ENCODE measurements at regions not wholly inside any gene's neighbourhood (a gene's known extent, or its start where the extent isn't known, plus 50 kb on each side); places are given as distances from the start of the nearest gene placed in this dataset.

DNA sequence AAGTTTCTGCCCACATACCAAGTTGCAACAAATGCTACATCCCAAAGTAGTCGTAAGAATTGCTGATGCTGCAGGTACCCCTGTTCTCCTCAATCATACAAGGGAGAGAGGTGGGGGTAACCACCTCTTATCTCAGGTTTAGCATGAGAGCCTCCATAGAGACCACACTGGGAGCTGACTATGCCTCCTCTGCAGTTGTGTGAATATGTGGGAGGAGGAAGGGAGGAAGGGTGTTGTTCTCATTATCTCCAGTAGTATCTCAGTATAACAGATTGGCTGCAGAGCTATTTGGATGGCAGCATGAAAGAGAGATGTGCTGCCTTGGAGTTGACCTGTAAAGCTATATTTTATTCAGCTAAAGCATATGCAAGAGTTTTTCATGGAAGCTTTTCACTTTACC, 690.7 kb downstream of the KCNJ3 start:
- no peak for DNase-seq

DNA sequence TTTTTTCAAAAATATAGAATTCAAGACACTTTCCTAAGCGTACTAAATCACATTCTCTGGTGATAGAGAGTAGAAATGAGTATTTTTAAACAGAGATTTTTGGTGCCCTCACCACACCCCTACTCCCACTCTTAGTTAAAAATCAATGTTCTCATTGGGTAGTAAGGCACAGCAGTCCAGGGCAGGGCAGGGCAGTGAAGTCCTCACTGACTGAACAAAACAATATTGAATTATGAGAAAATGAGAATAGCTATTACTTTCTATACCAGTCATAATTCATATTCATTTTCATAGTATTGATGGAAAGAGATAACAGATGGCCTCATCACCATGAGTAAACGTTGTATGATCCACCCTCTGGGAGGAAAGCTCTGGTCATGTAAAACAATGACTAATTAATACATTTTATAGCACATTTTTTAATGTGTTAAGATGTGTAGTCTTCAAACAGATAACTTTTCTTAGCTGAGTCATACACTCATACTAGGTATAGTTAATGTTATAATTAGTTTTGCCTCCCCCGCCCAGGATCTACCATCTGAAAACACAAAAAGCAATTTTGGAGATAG, 686.1 kb downstream of the KCNJ3 start:
- DNase-seq = no peak

DNA sequence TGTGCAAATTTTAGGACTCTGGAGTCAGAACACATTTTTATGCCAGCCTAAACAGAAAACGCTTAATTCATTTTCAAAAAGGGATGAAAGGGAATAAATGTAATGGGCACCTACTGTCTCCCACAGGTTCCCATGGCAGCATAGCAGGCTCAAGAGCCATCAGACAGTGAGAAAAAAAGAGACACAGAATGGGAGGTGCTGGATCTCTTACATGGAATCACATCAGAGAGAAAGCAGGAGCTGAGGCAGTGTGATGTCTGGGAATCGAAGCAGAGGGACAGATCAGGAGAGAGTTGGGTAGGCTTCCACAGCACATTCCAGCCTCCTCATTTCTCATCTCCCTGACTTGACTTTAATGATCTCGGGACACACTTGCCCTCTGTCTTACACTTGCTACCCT, 684.3 kb downstream of the KCNJ3 start:
- DNase-seq = no peak

DNA sequence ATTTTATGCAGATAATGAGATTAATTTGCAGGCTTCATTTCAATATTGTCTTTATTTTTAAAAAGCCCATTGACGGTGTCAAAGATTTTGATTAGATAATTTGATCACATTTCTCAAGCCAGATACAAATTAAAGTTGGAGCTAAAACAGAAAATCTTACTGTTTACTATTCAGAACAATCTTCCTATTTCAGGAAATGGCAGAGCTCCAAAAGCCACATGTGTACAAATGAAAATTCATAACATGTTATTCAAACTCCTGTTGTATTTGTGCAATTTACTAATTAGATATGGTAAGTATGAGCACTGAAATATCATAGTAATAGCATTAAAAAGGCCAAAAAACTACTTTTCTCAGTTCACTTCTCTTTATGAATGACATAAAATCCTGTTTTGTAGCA, 682.9 kb downstream of the KCNJ3 start:
- no peak for DNase-seq

DNA sequence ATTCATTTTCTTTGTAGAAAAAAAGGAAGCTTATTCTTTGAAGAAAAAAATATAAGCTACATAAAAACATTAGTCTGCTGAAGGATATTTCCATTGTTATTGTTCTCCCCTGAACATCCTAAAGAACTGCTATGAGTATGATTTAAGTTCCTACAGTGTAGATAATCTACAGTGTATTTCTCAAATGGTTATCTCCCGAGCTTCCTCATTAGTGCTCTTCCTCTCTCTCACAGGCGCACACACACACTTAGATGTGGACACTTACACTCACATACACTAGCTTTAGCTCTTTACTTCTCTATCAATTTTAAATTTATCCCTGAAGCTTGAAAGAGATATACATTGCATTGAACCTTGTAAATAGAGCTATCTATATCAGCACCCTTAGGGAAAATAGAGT, 681.0 kb downstream of the KCNJ3 start:
- DNase-seq = no peak

DNA sequence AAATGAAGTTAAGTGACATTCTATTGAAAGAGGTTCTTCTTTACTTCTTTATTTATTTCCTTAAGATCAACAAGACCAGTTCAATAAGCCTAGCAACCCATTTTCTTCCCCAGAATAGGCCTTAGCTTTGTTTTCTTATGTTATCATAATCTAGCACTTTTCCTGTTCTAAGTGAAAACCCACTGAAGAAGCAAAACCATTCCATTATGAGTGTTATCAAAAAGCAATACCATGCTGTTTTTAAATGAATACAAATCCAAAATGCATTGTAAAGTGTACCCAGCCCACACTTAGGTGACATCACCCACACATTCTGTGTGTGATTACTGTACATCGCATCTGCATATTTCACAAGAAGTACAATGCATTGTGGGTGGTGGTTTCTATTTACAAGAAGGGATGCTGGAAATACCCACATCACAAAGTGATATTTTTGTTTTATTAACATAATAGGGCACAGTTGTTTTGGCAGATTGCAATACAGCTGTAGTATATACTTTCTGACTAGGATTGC, 679.5 kb downstream of the KCNJ3 start:
- no peak for DNase-seq

DNA sequence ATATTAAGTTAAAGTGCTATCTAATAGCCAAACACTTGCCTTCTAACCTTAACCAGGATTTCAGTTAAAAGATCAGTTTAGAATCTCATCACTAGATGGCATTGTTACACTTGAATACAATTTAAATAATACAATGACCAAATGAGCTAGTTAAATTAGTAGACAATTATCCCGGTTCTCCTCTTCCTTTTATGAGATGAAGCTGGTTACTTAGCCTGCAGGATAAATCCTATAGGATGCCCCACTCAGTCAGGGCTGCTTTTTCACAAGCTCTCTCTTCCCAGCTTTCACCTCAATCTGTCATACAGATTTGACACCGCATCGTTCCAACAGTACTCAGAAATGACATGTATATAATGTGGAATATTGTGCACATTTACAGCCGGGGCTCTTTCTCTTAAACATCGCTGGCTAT, 678.8 kb downstream of the KCNJ3 start:
- peak; percentile 2 for DNase-seq

DNA sequence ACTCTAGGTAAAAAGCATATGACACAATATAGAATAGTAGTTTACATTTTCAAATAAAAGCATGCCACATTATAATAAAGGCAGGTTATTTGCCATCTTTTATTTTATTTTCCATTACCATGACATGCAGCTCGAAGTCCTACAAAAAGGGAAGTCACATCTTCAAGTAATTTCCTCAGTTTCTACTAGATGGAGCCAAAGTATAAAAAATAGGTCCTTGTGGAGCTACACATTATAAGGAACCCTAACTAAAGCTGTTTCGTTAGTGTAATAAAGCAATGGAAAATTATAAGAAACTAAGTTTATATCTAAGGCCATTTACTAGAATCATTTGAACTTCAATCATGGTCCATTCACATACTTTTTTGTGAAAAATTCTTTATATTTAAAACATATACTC, 674.5 kb downstream of the KCNJ3 start:
- DNase-seq = peak; percentile 1

DNA sequence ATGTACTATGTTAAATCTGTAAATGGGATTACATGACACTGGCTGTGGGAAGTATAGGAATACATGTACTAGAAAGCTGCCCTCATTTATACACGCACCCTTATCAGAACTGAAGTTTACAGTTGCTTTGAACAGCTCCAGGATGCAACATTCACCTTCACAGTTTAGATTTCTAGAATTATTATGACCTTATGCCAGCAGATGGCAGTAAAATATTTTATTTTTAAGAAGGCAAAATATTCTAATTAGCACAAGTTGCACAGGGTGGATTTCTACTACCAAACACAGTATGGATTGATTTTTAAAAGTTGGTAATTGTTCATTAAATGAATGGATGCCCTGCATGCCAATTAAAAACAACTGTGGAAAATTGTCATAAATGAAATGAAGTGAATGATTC, 670.4 kb downstream of the KCNJ3 start:
- peak; percentile 3 for DNase-seq

DNA sequence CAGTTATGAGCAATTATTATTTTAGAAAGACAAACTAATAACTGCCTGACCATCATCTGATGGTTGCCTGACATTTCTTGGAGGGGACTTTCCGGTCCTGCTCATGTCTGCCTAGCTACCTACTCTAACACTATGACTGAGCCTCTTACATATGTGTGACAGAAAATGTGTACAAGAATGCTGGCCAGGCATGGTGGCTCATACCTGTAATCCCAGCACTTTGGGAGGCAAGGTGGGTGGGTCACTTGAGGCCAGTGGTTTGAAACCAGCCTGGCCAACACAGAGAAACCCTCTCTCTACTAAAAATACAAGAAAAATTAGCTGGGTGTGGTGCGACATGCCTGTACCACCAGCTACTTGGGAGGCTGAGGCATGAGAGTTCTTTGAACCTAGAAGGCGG, 666.3 kb downstream of the KCNJ3 start:
- DNase-seq = no peak

DNA sequence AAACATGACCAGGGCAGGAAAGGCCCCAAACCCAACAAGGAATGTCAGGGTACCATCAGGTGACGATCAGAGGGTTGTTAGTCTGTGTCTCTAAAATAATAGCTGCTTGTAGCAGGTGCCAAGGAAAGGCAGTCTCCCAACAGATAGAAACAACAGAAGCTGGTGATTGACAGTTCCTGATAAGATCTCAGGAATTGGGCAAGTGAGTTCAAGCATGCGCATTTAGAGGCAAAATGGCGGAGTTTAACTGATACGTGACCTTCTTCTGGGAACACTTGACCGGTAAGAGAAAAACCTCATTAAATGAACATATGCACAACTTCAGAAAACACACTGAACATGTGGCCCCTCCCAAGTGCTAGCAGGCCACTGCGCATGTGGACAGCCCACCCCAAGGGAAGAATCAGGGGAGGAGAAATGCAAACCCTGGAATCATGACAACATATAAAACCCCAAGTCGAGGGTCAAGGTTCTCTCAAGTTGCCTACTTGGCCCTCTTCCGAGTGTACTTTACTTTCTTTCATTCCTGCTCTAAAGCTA, 664.9 kb downstream of the KCNJ3 start:
- DNase-seq = no peak

DNA sequence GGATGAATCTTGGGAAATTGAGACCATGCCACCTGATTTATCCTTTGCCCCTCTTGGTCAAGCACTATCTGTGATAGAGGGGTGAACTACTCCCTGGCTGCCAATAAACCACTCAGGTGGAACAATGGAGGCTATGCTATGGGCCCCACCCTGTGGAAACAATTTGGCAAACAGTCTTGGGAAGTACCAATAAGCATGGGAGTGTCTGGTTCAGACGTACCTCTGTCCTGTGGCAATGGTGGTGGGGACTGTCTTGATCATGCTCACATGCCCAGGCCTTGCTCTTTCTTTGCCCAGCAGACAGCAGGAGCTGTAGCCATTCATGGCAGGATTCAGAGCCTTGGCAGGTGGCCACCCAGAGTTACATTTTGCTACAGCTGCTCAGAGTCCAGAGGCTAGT, 658.7 kb downstream of the KCNJ3 start:
- DNase-seq = no peak

DNA sequence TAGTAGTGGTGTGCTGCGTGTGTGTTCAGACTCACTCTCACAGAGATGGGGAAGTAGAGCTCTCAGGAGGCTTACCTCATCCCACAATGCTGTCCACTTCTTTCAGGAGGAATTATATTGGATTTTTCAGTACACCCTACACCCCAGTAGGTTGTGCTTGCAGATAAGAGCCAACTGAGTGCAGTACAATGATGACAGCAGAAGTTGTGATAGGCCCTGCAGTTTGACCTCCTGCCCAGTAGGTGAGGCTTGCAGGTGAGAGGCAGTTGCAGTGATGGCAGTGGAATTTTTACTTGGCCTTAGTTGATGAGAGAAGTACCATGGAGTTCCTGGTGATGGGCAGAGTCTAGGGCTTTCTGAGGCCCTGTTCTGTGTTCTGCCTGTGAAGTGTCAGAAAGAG, 657.8 kb downstream of the KCNJ3 start:
- DNase-seq = no peak

DNA sequence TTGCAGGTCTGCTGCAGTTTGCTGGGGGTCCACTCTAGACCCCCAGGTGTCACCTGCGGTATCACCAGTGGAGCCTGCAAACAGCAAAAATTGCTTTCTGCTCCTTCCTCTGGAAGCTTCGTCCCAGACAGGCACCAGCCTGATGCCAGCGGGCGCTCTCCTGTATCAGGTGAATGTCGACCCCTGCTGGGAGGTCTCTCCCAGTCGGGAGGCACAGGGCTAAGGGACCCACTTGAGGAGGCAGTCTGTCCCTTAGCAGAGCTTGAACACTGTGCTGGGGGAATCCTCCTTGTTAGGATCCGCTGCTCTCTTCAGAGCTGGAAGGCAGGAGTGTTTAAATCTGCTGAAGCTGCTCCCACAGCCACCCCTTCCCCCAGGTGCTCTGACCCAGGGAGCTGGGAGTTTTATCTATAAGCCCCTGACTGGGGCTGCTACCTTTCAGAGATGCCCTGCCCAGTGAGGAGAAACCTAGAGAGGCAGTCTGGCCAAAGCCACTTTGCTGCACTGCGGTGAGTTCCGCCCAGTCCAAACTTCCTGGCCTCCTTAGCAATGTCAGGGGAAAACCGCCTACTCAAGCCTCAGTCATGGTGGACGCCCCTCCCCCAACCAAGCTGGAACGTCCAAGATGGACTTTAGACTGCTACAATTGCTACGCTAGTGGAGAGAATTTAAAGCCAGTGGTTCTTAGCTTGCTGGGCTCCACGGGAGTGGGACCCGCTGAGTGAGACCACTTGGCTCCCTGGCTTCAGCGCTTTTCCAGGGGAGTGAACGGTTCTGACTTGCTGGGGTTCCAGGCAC, 652.5 kb downstream of the KCNJ3 start:
- DNase-seq = no peak

DNA sequence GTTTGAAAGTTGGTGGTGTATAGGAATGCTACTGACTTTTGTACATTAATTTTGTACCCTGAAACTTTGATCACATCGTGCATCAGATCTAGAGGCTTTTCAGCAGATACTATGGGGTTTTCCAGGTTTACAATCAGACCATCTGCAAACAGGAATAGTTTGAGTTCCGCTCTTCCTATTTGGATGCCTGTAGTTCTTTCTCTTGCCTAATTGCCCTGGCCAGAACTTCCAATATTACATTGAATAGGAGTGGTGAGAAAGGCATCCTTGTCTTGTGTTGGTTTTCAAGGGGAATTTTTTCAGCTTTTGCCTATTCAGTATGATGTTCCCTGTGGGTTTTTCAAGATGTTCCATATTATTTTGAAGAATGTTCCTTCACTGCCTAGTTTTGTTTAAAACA, 633.5 kb downstream of the KCNJ3 start:
- no peak for DNase-seq

DNA sequence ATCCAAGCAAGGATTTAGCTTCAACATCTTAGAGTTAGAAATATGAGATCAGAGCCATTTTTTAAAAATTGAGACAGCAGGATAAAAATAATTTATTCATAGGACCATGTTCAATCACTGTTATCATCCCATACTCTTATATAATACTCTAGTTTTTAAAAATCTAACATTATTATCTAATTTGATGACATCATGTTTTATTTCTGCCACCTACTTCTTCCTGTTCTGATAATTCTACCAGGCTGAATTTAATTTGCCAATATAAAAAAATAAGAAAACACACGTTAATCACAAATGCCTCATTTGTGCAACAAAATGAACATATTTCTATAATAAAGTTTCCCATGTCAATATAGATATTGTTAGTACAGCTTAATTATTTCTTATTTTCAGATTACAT, 621.7 kb downstream of the KCNJ3 start:
- no peak for DNase-seq

DNA sequence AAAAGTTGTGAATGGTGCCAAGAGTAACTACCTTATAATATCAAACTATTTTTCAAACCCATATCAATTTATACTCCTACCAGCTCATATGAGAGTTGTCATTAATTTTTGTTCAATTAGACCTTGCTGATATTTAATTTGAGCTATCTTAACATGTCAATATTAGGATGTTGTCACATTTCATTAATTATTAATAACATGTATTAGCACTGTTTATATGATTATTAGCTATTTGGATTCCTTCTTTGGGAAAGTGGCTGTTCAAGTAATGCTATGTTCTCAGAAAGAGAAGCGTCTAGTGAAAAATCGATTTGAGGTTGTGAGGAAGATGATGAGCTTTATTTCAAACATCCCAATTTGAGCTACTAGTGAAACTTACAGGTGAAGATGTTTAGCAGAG, 620.2 kb downstream of the KCNJ3 start:
- no peak for DNase-seq

DNA sequence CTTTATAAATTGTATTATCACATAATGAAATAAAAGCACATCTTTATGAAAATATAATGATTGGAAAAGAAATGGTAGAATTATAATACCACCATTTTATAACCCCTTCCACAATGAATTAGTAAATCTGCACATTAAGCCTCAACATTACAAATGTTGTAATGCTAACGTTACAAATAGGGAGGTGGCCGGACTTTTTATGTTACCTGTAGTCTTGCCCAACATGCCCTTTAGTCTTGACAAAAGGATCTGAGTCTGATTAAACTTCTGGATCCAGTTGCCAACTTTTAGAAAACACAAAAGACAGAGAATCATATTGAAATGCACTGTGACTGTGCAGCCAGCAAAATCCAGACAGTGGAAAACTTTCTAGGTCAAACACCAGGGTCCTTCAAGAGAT, 617.3 kb downstream of the KCNJ3 start:
- DNase-seq = no peak

DNA sequence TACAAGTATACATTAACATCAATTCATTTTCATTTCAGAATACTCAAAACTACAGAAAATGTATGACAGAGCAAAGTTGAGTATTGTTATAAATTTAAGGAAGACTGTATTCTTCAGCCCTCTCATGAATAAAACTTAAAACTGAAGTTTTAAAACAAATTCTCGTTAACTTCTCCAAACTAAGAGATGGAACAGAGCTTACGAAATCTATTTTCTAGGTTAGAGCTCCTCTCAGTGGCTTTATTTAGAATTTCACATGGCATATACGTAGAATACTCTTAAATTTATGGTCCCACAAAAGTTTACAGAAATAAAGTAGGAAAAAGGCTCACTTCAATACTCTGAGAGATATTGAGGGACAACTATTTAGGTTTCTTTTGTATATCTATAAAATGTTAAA, 612.1 kb downstream of the KCNJ3 start:
- DNase-seq = peak; percentile 14

DNA sequence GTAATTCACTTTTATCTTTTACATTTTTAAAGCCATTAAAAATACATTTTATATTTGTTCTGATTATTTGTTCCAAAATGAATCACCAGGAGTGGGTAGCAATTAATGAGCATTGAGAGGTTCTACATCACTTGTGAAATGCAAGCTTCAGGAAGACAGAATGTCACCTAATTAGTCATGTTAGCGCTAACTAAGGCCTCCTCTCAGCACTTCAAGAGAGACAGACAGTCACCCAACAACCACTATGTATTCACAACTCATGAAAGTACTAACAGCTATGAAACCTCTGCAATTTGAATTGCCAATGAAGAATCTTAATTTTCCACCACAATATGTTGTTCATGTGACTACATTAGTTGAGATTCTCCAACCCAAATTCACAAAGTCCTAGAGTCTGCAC, 611.0 kb downstream of the KCNJ3 start:
- no peak for DNase-seq

DNA sequence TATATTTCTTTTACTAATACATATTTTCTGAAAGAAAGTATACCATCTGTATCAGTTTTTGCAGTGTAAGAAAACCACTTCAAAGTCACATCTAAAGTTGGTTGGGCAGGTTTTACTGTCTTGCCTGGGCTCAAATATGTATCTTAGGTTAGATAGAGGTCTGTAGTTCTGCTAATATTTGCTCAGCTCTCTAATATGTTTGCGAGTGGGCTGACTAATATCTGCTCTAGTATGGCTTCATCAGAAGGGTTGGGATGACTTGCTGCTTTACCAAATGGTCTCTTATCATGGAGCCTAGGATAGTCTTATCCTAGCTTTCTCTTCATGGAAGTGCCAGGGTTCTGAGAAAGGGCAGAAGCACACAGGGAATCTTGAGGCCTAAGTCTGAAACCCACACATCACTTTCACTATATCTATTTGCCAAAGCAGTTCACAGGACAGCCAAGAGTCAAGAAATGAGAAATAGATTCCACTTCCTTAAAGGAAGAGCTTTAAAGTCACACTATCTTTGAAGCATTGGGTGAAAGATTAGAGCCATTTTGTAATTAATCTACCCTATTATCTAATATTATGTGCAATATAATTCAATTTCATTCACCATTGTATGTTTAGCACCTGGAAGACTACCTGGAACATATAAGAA, 610.0 kb downstream of the KCNJ3 start:
- DNase-seq = no peak

DNA sequence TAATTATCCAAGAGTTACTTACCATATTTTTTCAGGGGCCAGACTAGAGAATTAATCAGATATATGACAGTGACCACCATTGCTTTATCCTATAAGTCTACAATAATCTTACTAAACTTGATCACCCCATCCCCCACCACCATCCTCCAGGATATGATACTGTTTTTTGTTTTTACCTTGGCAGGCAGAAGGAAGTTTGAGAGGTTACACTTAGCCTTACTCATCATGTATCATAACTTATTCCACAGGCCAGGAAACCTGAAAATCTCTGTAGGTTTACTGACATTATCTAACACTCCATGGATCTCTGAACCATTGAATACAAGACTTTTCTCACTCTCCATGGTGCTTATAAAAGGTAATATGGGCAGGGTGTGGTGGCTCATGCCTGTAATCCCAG, 602.7 kb downstream of the KCNJ3 start:
- no peak for DNase-seq

DNA sequence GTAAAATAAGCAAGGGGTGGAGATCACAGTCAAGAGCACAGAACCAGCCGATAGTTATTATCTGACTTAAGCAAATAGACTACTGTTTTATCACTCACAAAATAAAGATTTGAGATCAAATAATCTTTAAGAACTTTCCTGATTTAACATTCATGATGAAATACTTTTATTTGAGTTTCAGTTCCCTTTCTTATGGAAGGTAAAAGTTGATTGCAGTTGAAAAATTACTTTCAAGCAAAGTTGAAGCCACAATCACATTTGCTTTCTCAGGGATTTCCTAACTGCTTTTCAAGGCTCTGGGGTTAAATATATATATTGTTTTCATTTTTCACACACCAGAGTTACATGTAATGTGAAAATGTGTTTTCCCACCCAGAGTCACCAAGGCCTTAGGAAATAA, 599.5 kb downstream of the KCNJ3 start:
- no peak for DNase-seq
